Fibroblast of lung (primary cell): ENCODE measurements at regions not wholly inside any gene's neighbourhood (a gene's known extent, or its start where the extent isn't known, plus 50 kb on each side); places are given as distances from the start of the nearest gene placed in this dataset.

ENCODE experiments used
- DNase-seq, 2 donors: peaks; one replicate each; pipeline versions ENCODE4 v3.0.0 to v3.0.0-alpha.2; 2010; ENCODE audit warnings: low read depth in 2 of 2
- H2AFZ ChIP-seq: 2 replicates; pipeline ENCODE4 v1.5.1; 2012; ENCODE audit warnings: low read length, control low read depth, inconsistent platforms
- H3K27ac ChIP-seq: 2 replicates; pipeline ENCODE4 v1.5.1; 2011; ENCODE audit warnings: low read length, control low read depth; ENCODE audit not compliant: insufficient read depth
- H3K27me3 ChIP-seq: 2 replicates; pipeline ENCODE4 v1.5.1; 2011; ENCODE audit warnings: mild to moderate bottlenecking, low read length; ENCODE audit not compliant: control insufficient read depth, insufficient read depth
- H3K36me3 ChIP-seq: 2 replicates; pipeline ENCODE4 v1.5.1; 2011; ENCODE audit warnings: low read length; ENCODE audit not compliant: control insufficient read depth, insufficient read depth
- H3K4me1 ChIP-seq: 2 replicates; pipeline ENCODE4 v1.5.1; 2011; ENCODE audit warnings: low read length; ENCODE audit not compliant: control insufficient read depth, insufficient read depth; ENCODE audit errors: extremely low read depth
- H3K4me2 ChIP-seq: 2 replicates; pipeline ENCODE4 v1.5.1; 2011; ENCODE audit warnings: low read length, control low read depth; ENCODE audit not compliant: insufficient read depth; ENCODE audit errors: extremely low read depth
- H3K4me3 ChIP-seq, 4 experiments: fragments of 200-600 bp in 1 of 4; sonication (generic) in 1 of 4; replicated peaks in 1 of 4; 2 replicates each; pipeline ENCODE4 v1.5.1; 2011 to 2016; ENCODE audit warnings: low read length in 4 of 4, low read depth in 3 of 4, mild to moderate bottlenecking in 3 of 4, control low read depth in 2 of 4, inconsistent platforms in 1 of 4, mixed read lengths in 1 of 4; ENCODE audit not compliant: insufficient read depth in 1 of 4; ENCODE audit errors: control extremely low read depth in 1 of 4
- H3K79me2 ChIP-seq: 2 replicates; pipeline ENCODE4 v1.5.1; 2012; ENCODE audit warnings: mild to moderate bottlenecking, low read length, inconsistent platforms; ENCODE audit not compliant: control insufficient read depth, insufficient read depth
- H3K9ac ChIP-seq: 2 replicates; pipeline ENCODE4 v1.5.1; 2011; ENCODE audit warnings: mild to moderate bottlenecking, low read length, control low read depth; ENCODE audit not compliant: insufficient read depth
- H3K9me3 ChIP-seq: 2 replicates; pipeline ENCODE4 v1.5.1; 2012; ENCODE audit warnings: low read depth, low read length; ENCODE audit not compliant: control insufficient read depth, insufficient read depth
- H4K20me1 ChIP-seq: 2 replicates; pipeline ENCODE4 v1.5.1; 2011; ENCODE audit warnings: low read length; ENCODE audit not compliant: control insufficient read depth, insufficient read depth; ENCODE audit errors: extremely low read depth
- EZH2 ChIP-seq: IDR thresholded peaks from 2 replicates; pipeline ENCODE4 v1.5.1; 2012; ENCODE audit warnings: low read length, control low read depth, mild to moderate bottlenecking; ENCODE audit errors: missing control alignments
- TF ChIP-seq, protein P1 (sequence below), 2 donors: IDR thresholded peaks in 1 of 2; conservative IDR thresholded peaks in 1 of 2; 1 replicate in 1 of 2; 2 replicates in 1 of 2; pipeline ENCODE4 v1.5.1; 2011 to 2012; ENCODE audit warnings: low read length in 2 of 2, control low read depth in 1 of 2, inconsistent platforms in 1 of 2, low read depth in 1 of 2, mild to moderate bottlenecking in 1 of 2

DNA sequence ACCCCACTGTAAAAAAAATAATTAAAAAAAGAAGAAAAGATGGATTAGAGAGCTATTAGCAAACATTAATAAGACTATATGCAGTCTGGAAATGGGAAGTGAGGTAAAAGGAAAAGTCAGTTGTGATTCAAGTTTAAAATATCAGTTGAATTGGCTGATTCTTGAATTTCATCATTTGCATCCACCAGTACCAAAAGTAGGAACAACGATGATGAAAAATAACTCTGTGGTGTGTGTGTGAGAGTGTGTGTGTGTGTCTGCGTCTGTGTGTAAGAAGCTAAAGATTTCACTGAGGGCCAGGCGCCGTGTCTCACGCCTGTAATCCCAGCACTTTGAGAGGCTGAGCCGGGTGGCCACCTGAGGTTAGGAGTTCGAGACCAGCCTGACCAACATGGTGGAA is 56.0 kb upstream of the SLC4A7 start:
- Histone ChIP-seq H3K4me3 (no peak overlapping the region), H3K9me3 (no peaks in the 10 kb centered on the region), H3K27me3 (no peaks in the 10 kb centered on the region), H3K4me2 (no peak overlapping the region), H4K20me1 (no peaks in the 10 kb centered on the region), H3K36me3 (no peaks in the 10 kb centered on the region), H3K4me1 (peaks cover 7% of the 10 kb centered on the region), H3K27ac (no peak overlapping the region), H3K79me2 (no peaks in the 10 kb centered on the region), H3K9ac (no peak overlapping the region), H2AFZ (no peak overlapping the region)
- DNase-seq = no peak
- TF ChIP-seq, protein P1, sequence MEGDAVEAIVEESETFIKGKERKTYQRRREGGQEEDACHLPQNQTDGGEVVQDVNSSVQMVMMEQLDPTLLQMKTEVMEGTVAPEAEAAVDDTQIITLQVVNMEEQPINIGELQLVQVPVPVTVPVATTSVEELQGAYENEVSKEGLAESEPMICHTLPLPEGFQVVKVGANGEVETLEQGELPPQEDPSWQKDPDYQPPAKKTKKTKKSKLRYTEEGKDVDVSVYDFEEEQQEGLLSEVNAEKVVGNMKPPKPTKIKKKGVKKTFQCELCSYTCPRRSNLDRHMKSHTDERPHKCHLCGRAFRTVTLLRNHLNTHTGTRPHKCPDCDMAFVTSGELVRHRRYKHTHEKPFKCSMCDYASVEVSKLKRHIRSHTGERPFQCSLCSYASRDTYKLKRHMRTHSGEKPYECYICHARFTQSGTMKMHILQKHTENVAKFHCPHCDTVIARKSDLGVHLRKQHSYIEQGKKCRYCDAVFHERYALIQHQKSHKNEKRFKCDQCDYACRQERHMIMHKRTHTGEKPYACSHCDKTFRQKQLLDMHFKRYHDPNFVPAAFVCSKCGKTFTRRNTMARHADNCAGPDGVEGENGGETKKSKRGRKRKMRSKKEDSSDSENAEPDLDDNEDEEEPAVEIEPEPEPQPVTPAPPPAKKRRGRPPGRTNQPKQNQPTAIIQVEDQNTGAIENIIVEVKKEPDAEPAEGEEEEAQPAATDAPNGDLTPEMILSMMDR (conservative IDR thresholded peaks at IDR 0.05 in 1 of 2, IDR thresholded peaks at IDR 0.05 in 1 of 2; ENCODE audit: low read depth in 1 of 2, low read length in 2 of 2) = no peak
- TF ChIP-seq EZH2 = no peak

DNA sequence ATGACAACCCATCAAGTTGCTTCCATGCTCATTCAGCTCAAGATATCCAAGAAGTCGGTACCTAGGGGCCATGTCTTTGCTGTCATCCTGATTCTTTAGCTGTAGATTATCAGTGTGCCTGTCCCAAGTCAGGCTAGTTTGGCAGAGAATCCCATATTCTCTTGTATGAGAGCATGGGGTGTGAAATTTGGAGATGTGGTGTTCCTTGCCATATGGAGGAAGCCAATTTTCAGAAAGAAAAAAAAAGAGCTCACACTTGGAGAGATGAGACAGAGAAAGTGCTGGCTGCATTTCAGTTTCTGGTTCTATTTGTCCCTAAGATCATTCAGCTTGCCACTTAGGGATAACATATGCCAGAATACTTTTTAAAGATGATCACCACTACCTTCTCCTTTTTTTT is 52.3 kb upstream of the SLC4A7 start:
- H3K79me2 ChIP-seq = no peaks in the 10 kb centered on the region
- no peak for TF ChIP-seq EZH2
- TF ChIP-seq, protein P1 (conservative IDR thresholded peaks at IDR 0.05 in 1 of 2, IDR thresholded peaks at IDR 0.05 in 1 of 2; ENCODE audit: low read depth in 1 of 2, low read length in 2 of 2) = no peak
- no peaks in the 10 kb centered on the region for H3K9me3 ChIP-seq
- no peak overlapping the region for H3K9ac ChIP-seq
- H2AFZ ChIP-seq = peak overlapping the region; percentile 45
- peak overlapping the region; percentile 3 for H3K27ac ChIP-seq
- H3K4me1 ChIP-seq = peaks cover 21% of the 10 kb centered on the region
- no peak overlapping the region for H3K4me3 ChIP-seq
- H3K36me3 ChIP-seq = no peaks in the 10 kb centered on the region
- no peaks in the 10 kb centered on the region for H3K27me3 ChIP-seq
- H4K20me1 ChIP-seq = no peaks in the 10 kb centered on the region
- DNase-seq = no peak
- H3K4me2 ChIP-seq = no peak overlapping the region

DNA sequence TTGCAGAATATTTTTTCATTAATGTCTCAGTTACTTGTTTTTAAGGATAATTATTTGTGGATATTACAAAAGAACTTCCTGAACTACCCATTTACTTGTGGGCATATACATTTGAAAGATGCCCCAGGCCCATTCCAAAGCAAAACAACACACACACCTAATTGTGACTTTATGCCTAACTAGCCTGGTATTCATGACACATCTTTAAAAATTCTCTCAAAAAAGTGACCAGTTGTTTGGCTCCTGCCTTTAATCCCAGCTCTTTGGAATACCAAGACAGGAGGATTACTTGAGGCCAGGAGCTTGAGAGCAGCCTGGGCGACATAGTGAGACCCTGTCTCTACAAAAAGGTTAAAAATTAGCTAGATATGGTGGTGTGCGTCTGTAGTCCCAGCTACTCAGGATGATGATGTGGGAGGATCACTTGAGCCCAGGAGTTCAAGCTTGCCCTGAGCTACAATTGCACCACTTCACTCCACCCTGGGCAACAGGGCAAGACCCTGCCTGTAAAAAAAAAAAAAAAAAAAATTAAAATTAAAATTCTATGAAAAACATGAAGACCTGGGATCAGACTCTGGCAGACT is 51.7 kb upstream of the SLC4A7 start:
- TF ChIP-seq, protein P1 (conservative IDR thresholded peaks at IDR 0.05 in 1 of 2, IDR thresholded peaks at IDR 0.05 in 1 of 2; ENCODE audit: low read depth in 1 of 2, low read length in 2 of 2) = no peak
- TF ChIP-seq EZH2 = no peak

More for the DNA sequence above, 51.7 kb upstream of the SLC4A7 start:
- peak overlapping the region; percentile 42 for H3K27ac ChIP-seq
- no peak overlapping the region for H2AFZ ChIP-seq
- peaks cover 21% of the 10 kb centered on the region for H3K4me1 ChIP-seq
- H3K9ac ChIP-seq = no peak overlapping the region
- no peaks in the 10 kb centered on the region for H3K9me3 ChIP-seq
- no peaks in the 10 kb centered on the region for H3K79me2 ChIP-seq
- H3K27me3 ChIP-seq = no peaks in the 10 kb centered on the region
- no peaks in the 10 kb centered on the region for H3K36me3 ChIP-seq
- H3K4me3 ChIP-seq = no peak overlapping the region
- H3K4me2 ChIP-seq = no peak overlapping the region
- peak in 1 of 2 donors; percentile 80 for DNase-seq
- H4K20me1 ChIP-seq = no peaks in the 10 kb centered on the region
